ENCODE measurements at regions not wholly inside any gene's neighbourhood (a gene's known extent, or its start where the extent isn't known, plus 50 kb on each side); places are given as distances from the start of the nearest gene placed in this dataset.
A peak's percentile ranks its signal among the peaks of the same experiment; 100 is the strongest.

DNA sequence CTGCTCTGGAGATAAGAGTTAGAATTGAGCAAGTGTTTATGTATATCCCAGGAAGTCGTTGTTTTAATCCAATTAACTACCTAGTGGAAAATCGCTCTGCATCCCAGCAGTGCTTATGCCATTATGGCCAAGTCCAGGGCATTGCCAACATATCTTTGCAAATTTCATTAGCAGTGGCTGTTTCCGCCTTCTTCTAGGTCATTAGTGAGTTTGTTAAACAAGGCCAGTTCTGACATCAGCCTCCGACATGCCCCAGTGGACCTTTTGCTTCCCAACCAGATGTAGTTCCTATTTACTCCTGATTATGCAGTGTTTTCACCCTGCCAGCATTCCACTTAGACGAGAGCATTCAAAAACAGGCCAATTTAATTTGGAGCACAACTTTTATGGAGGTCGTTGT lies 106.8 kb upstream of the FAM78B start:
- WGBS = 52% methylated on average over 6 of the region's 6 CpGs
- H3K4me3 ChIP-seq = no peak overlapping the region
- no peaks in the 10 kb centered on the region for H3K36me3 ChIP-seq
- no peak overlapping the region for H3K27ac ChIP-seq
- TF ChIP-seq POLR2A (IDR thresholded peaks at IDR 0.05) = no peak
- TF ChIP-seq EP300 (IDR thresholded peaks at IDR 0.05) = no peak
- no peak for TF ChIP-seq CTCF (IDR thresholded peaks at IDR 0.05)
- TF ChIP-seq POLR2AphosphoS5 (IDR thresholded peaks at IDR 0.05) = no peak
- no peaks in the 10 kb centered on the region for H3K4me1 ChIP-seq
- H3K9me3 ChIP-seq = no peaks in the 10 kb centered on the region
- H3K27me3 ChIP-seq = no peaks in the 10 kb centered on the region
- DNase-seq (ENCODE audit: low spot score in 2 of 2) = no peak

GRCh38 chr1:166282391-166283137 lies 115.8 kb upstream of the FAM78B start:
- WGBS = 33% methylated on average over 3 of the region's 3 CpGs
- Histone ChIP-seq H3K27me3 (no peaks in the 10 kb centered on the region), H3K4me1 (no peaks in the 10 kb centered on the region), H3K4me3 (no peak overlapping the region), H3K9me3 (no peaks in the 10 kb centered on the region), H3K36me3 (no peaks in the 10 kb centered on the region), H3K27ac (peak overlapping the region; percentile 7)
- TF ChIP-seq POLR2AphosphoS5 (IDR thresholded peaks at IDR 0.05) (no peak), EP300 (IDR thresholded peaks at IDR 0.05) (no peak)
- DNase-seq (ENCODE audit: low spot score in 2 of 2) = no peak

- no peaks in the 10 kb centered on the region for H3K9me3 ChIP-seq
- 62% methylated on average over 6 of the region's 6 CpGs for WGBS
- no peak for TF ChIP-seq CTCF (IDR thresholded peaks at IDR 0.05)
- no peak for TF ChIP-seq POLR2A (IDR thresholded peaks at IDR 0.05)
- no peak for TF ChIP-seq EP300 (IDR thresholded peaks at IDR 0.05)
- TF ChIP-seq POLR2AphosphoS5 (IDR thresholded peaks at IDR 0.05) = no peak
- no peaks in the 10 kb centered on the region for H3K27me3 ChIP-seq
- H3K27ac ChIP-seq = peak overlapping the region; percentile 7
- no peak for DNase-seq (ENCODE audit: low spot score in 2 of 2)
- H3K4me1 ChIP-seq = no peaks in the 10 kb centered on the region
- no peaks in the 10 kb centered on the region for H3K36me3 ChIP-seq
- H3K4me3 ChIP-seq = no peak overlapping the region
These were observed 116.4 kb upstream of the FAM78B start for GRCh38 chr1:166283190-166283589.

- Histone ChIP-seq H3K9me3 (no peaks in the 10 kb centered on the region), H3K27ac (no peak overlapping the region), H3K4me1 (no peaks in the 10 kb centered on the region), H3K36me3 (no peaks in the 10 kb centered on the region), H3K4me3 (no peak overlapping the region), H3K27me3 (no peaks in the 10 kb centered on the region)
- no peak for DNase-seq (ENCODE audit: low spot score in 2 of 2)
- 85% methylated on average over 5 of the region's 5 CpGs for WGBS
- TF ChIP-seq POLR2AphosphoS5 (IDR thresholded peaks at IDR 0.05) (no peak), POLR2A (IDR thresholded peaks at IDR 0.05) (no peak), EP300 (IDR thresholded peaks at IDR 0.05) (no peak), CTCF (IDR thresholded peaks at IDR 0.05) (no peak)
These were observed 116.8 kb upstream of the FAM78B start for GRCh38 chr1:166283600-166283999.

- no peak for TF ChIP-seq POLR2A (IDR thresholded peaks at IDR 0.05)
- TF ChIP-seq POLR2AphosphoS5 (IDR thresholded peaks at IDR 0.05) = no peak
- no peak for TF ChIP-seq EP300 (IDR thresholded peaks at IDR 0.05)
- no peak for TF ChIP-seq CTCF (IDR thresholded peaks at IDR 0.05)
- H3K27ac ChIP-seq = no peak overlapping the region
- H3K27me3 ChIP-seq = no peaks in the 10 kb centered on the region
- no peak for DNase-seq (ENCODE audit: low spot score in 2 of 2)
- no peak overlapping the region for H3K4me3 ChIP-seq
- H3K4me1 ChIP-seq = no peaks in the 10 kb centered on the region
- WGBS = 73% methylated on average over 4 of the region's 4 CpGs
- H3K36me3 ChIP-seq = no peaks in the 10 kb centered on the region
- no peaks in the 10 kb centered on the region for H3K9me3 ChIP-seq
These were observed 122.7 kb upstream of the FAM78B start for GRCh38 chr1:166289309-166290050.
